Endothelial cell (in vitro differentiated cells): ENCODE measurements at regions not wholly inside any gene's neighbourhood (a gene's known extent, or its start where the extent isn't known, plus 50 kb on each side); places are given as distances from the start of the nearest gene placed in this dataset.

Experiments
- DNase-seq: peaks from one replicate; pipeline ENCODE4 v3.0.0; 2021; ENCODE audit warnings: low spot score
- H3K27ac Mint-ChIP-seq: one replicate; pipeline ENCODE4 v1.8.0; 2021; ENCODE audit warnings: mixed read lengths, inconsistent platforms; ENCODE audit not compliant: unreplicated experiment
- H3K27me3 Mint-ChIP-seq: one replicate; pipeline ENCODE4 v1.8.0; 2021; ENCODE audit warnings: mild to moderate bottlenecking, moderate library complexity, mixed read lengths, inconsistent platforms; ENCODE audit not compliant: unreplicated experiment
- H3K36me3 Mint-ChIP-seq: one replicate; pipeline ENCODE4 v1.8.0; 2021; ENCODE audit warnings: mild to moderate bottlenecking, low read depth, mixed read lengths, inconsistent platforms; ENCODE audit not compliant: unreplicated experiment
- H3K4me1 Mint-ChIP-seq: one replicate; pipeline ENCODE4 v1.8.0; 2021; ENCODE audit warnings: mild to moderate bottlenecking, mixed read lengths, inconsistent platforms; ENCODE audit not compliant: unreplicated experiment
- H3K4me3 Mint-ChIP-seq: one replicate; pipeline ENCODE4 v1.8.0; 2021; ENCODE audit warnings: mild to moderate bottlenecking, mixed read lengths, inconsistent platforms; ENCODE audit not compliant: unreplicated experiment
- H3K9me3 Mint-ChIP-seq: one replicate; pipeline ENCODE4 v1.8.0; 2021; ENCODE audit warnings: mixed read lengths, inconsistent platforms; ENCODE audit not compliant: unreplicated experiment
- CTCF ChIP-seq: fragments of 200-600 bp; sonication (generic); IDR thresholded peaks from one replicate; pipeline ENCODE4 v1.5.0; 2021; ENCODE audit warnings: antibody characterized with exemption; ENCODE audit not compliant: unreplicated experiment

- TF ChIP-seq CTCF: no peak
- no peak overlapping the region for H3K27ac Mint-ChIP-seq
- no peaks in the 10 kb centered on the region for H3K27me3 Mint-ChIP-seq
- H3K36me3 Mint-ChIP-seq: no peaks in the 10 kb centered on the region
- H3K9me3 Mint-ChIP-seq: no peaks in the 10 kb centered on the region
- no peaks in the 10 kb centered on the region for H3K4me1 Mint-ChIP-seq
- no peak overlapping the region for H3K4me3 Mint-ChIP-seq
- no peak for DNase-seq
Observed at GRCh38 chrX:125404667-125405160, 85.0 kb downstream of the TEX13C start.

GRCh38 chrX:125405339-125405738 is 85.7 kb downstream of the TEX13C start:
- no peaks in the 10 kb centered on the region for H3K4me1 Mint-ChIP-seq
- H3K9me3 Mint-ChIP-seq: no peaks in the 10 kb centered on the region
- H3K27me3 Mint-ChIP-seq: no peaks in the 10 kb centered on the region
- no peak for DNase-seq
- TF ChIP-seq CTCF: no peak
- H3K36me3 Mint-ChIP-seq: no peaks in the 10 kb centered on the region
- H3K27ac Mint-ChIP-seq: no peak overlapping the region
- H3K4me3 Mint-ChIP-seq: no peak overlapping the region

GRCh38 chrX:125407314-125407713 is 87.6 kb downstream of the TEX13C start:
- no peaks in the 10 kb centered on the region for H3K9me3 Mint-ChIP-seq
- TF ChIP-seq CTCF: no peak
- H3K36me3 Mint-ChIP-seq: no peaks in the 10 kb centered on the region
- H3K4me1 Mint-ChIP-seq: no peaks in the 10 kb centered on the region
- no peak overlapping the region for H3K4me3 Mint-ChIP-seq
- H3K27me3 Mint-ChIP-seq: no peaks in the 10 kb centered on the region
- no peak for DNase-seq
- H3K27ac Mint-ChIP-seq: no peak overlapping the region

- no peak for TF ChIP-seq CTCF
- no peak overlapping the region for H3K27ac Mint-ChIP-seq
- H3K9me3 Mint-ChIP-seq: no peaks in the 10 kb centered on the region
- no peaks in the 10 kb centered on the region for H3K36me3 Mint-ChIP-seq
- H3K27me3 Mint-ChIP-seq: no peaks in the 10 kb centered on the region
- DNase-seq: no peak
- no peak overlapping the region for H3K4me3 Mint-ChIP-seq
- no peaks in the 10 kb centered on the region for H3K4me1 Mint-ChIP-seq
Observed at GRCh38 chrX:125420809-125421208, 101.1 kb downstream of the TEX13C start.

- Mint-ChIP-seq H3K9me3 (no peaks in the 10 kb centered on the region), H3K27me3 (no peaks in the 10 kb centered on the region), H3K4me1 (no peaks in the 10 kb centered on the region), H3K36me3 (no peaks in the 10 kb centered on the region), H3K4me3 (no peak overlapping the region), H3K27ac (no peak overlapping the region)
- no peak for TF ChIP-seq CTCF
- DNase-seq: no peak
Observed at GRCh38 chrX:125422986-125423385, 103.3 kb downstream of the TEX13C start.
